ENCODE measurements at regions not wholly inside any gene's neighbourhood (a gene's known extent, or its start where the extent isn't known, plus 50 kb on each side); places are given as distances from the start of the nearest gene placed in this dataset.
"Not testable (repeated sequence)": the region's sequence is repeated elsewhere in the genome, so short reads cannot be mapped to it uniquely, and the experiment has no call there.

DNA sequence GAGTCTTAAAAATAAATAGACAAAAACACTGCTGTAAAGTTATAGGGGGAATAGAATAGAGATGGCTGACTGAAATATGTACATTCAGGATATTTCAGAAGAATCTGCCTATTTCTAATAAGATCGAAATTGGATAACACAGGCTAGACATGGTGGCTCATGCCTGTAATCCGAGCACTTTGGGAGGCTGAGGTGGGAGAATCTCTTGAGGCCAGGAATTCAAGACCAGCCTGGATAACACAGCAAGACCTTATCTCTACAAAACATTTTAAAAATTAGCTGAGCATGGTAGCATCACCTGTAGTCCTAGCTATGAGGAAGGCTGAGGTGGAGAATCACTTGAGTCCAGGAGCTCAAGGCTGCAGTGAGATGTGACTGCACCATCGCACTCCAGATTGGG lies 146.6 kb upstream of the CCDC150 start:
- no peak for DNase-seq (ENCODE audit: low spot score)

DNA sequence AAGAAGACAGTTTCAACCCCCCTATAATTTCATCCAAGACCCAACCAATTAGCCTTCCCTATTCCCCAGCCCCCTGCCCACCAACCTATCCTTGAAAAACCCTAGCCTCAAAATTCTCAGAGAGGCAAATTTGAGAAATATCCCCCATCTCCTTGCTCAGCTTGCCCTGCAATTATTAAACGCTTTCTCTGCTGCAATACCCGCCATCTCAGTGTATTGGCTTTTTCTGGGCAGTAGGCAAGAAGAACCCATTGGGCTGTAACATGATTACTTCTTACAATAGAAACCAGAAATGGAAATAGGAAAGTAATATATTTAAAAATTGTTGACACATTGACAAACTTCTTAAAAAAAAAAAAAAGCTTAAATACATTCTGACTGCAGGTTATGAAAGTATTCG lies 140.6 kb upstream of the CCDC150 start:
- no peak for DNase-seq (ENCODE audit: low spot score)

DNA sequence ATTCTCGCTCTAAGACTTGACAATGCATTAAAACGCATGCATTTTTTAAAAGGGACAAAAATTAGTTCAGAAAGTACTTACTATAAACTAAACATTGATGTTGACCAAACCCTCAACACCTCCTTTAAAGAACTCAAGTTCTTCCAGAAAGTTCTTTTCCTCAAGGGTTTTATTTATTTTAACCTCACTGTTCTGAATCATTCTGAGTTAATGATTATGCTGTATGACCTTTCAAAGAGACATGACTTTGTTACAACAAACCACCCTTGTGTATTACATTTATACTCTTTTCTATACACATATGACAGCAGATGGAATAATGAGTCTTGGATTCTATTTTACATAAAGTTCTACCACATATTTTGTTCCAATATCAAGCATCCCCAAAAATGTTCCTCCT lies 139.8 kb upstream of the CCDC150 start:
- no peak for DNase-seq (ENCODE audit: low spot score)

DNA sequence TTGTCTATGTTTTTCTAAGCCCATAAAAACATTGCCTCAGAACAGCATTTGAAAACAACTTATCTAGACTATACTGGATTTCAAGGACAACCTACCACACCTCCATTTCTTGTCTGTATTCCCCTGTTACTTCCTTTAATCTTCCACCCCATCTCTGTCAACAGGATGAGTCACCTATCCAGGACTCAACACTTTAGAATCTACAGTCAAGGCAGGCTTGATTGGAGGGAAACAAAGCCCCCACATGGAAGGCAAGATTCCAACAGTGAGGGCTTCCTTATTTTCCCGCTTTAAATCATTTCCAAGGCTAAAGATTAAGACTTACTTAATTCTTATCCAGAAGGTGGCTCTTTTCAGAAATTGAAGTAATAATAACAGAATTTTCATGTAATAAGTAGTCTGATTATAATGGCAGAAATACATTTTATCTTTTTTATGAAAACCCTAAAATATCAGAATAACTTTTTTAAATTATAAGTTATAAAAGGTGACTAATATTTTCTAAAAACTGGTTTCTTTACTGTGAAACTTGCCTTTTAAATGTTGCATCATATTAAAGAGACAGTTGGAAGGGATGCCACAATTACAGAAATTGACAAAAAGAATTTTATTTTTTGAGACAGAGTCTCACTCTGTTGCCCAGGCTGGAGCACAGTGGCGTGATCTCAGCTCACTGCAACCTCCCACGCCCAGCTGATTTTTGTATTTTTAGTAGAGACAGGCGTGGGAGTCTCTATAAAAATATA lies 138.7 kb upstream of the CCDC150 start:
- DNase-seq (ENCODE audit: low spot score), result no peak

DNA sequence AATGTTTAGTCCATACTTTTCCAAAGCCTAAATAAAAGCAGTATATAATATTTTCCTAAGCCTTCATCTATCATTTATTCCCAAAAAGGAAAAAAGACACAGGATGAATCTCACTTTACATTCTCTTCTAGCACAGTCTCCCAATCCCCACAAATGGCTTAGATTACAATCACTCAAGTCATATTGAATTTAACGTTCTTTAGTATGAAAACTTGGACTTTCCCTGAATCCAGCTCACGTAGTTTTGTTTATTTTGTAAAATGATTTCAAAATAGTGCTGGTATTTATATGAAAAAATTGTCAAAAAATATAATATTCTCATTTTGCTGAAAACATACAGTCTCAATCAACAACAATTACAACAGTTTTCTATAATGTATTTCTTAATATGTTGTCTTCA lies 137.7 kb upstream of the CCDC150 start:
- DNase-seq (ENCODE audit: low spot score), result no peak

DNA sequence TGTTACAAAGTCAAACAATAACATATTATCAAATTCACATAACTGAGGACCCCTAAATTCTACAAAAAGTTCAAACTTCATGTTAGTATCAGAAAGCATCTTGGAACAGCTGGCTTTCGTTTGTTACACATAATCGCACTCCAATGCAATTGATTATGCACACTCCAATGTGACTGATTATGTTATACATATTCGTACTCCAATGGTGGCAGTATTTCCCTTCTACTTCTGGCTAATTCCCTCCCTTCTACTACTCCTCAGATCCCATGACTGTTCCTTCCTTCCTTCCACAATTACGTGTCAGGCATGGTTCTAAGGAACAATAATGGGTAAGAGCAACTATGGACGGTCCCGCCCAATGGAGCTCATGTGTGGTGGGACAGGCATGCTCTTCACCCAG lies 137.1 kb upstream of the CCDC150 start:
- no peak for DNase-seq (ENCODE audit: low spot score)

DNA sequence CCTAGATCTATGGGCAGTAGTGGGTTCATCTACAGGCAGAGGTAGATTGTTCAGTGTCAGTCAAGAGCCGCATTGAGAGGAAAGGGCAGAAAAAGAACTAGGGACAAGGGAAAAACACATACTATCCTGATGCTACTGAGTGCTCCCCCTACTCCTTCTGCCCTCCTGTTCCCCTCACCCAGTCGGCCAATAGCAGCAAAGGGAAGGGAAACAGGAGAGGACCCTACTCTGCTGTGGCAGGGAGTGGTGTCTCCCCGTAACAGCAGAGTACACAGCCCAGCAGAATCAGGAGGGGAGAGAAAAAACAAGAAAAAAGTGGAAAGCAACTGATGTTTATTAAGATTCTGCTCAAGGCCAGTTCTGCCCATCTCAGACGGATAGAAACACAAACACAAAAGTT lies 136.1 kb upstream of the CCDC150 start:
- no peak for DNase-seq (ENCODE audit: low spot score)

DNA sequence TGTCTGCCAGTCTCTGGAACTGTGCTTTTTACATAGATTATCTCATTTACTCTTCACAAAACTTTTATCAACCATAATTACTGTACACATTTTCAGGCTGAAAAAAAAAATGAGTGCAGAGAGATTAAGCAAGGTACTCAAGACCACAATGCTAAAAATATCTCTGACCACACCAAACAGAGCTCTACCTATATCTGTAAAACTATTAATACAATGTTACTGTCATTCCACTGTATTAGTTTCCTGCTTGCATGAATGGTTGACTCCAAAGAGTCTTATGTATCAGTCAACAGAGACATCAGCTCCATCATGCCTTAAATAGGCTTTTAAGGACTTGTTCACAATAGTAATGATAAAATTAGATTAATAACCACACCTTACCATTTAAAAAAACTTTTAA lies 134.7 kb upstream of the CCDC150 start:
- no peak for DNase-seq (ENCODE audit: low spot score)

DNA sequence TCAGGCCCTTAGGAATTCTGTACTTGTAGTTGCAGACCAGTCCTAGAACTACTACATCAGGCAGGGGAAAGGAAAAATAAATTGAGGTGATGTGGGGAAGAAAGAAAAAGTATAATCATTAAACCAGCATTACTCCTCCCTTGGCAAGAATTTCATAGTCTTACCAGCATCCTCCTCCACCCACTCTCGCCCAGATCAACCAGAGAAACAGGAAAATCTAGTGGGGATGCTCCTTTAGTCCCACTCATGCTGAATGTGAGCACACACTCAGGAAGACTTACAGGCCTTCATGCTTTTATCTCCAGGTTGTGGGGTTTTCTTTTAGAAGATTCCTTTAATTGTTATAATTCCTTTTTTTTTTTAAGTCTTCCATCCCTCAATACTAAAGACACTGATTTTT lies 129.3 kb upstream of the CCDC150 start:
- DNase-seq (ENCODE audit: low spot score), result no peak

DNA sequence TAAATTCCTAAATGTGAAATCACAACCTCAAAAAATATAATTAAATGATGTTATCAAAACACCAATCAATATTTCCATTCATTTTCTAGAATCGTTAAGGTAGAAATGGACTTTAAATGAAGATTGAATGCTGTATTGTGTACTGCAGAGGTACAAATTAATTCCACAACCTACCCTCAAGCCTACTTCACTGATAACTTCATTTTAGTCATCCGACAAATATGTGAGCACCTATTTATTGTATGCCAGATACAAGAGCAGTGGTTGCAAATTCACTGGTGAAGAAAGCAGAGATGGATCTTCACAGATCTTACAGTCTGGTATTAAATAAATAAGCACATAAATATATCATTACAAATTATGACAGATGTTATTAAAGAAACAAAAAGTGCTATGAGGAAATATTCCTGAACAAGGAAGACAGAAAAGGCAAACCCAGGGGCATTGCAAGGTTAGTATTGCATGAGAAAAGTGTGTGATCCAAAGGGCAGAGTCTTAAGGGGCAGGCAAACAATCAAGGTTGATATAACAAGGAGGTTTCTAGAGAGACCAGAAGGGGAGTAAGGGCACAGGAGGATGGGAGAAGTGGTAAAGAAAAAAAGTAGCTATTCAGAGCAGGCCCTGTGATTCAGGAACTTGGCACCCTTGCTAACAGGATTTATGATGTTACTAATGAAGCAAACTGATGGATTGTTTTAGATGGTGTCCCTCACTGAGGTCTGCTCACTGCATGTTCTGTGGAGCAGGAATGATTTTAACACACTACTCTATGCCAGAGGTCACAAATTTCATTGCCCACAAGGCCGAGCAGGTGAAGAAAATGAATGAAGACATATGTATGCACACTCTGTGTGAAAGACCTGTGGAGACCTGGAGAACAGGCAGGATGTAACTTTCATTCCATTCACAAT lies 128.0 kb upstream of the CCDC150 start:
- no peak for DNase-seq (ENCODE audit: low spot score)

DNA sequence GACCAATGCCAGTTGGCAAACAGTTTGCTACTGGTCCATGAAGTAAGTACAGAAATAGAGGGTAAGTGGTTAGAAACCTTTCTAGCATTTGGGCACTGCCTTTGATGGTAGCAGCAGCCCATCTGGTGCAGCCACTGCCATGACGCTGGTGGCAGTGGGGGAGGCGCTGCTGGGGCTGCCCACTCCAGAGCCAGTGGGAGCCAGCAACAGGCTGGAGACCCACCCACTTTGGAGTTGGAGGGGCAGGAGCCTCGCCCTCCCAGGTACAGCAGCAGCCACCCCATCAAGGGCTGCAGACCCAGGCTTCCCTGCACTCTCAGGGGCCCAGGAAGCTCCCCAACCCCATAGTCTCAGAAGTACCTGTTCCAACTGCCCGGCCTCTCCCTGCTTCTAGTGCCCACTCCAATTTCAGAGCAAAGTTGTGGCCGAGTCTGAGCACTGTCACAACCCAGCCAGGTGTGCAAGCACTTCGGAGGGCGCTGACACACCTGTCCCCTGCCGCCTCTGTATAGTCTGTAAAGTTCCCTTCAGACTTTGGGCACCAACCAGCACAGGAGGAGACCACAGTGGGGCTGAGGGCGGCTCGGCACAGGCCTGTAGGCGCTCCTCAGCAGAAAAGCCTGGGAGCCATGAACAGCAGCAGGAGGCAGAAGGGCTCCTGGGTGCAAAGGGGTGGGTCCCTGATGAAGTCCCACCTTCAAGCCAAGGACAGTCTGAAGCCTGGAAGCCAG lies 125.6 kb upstream of the CCDC150 start:
- DNase-seq (ENCODE audit: low spot score), result no peak

DNA sequence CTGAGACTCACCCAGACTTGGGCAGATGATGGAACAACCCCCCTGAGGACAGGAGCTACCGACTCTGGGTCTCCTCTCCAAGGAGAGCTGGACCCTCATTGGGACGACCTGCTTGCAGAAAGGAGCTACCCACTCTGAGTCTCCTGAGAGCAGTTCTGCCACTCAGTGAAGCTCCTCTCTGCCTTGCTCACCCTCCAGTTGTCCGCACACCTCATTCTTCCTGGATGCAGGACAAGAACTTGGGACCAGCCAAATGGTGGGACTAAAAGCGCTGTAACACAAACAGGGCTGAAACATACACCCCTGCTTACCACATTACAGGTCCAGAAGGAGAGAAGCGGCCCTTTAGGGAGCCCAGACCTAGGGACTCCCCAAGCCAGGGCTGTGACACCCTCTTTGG lies 124.9 kb upstream of the CCDC150 start:
- DNase-seq (ENCODE audit: low spot score), result no peak

DNA sequence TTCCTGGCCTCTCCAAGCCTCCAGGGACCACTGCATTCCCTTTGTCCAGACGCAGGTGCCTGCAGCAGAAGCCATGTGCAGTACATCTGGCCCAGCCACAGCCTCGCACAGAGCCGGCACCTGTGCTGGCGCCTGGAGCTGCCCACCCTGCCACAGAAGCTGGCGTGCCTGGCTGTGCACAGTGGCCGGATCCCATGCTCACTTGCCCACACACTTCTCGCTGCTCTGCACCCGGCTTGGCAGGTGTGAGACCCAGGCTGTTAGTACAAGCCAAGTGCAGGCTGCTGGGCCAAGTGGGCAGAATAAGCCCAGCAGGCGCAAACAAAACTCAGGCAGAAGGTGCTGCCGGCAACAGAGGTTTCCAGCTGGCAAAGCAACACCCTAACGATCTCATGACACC lies 124.5 kb upstream of the CCDC150 start:
- no peak for DNase-seq (ENCODE audit: low spot score)

DNA sequence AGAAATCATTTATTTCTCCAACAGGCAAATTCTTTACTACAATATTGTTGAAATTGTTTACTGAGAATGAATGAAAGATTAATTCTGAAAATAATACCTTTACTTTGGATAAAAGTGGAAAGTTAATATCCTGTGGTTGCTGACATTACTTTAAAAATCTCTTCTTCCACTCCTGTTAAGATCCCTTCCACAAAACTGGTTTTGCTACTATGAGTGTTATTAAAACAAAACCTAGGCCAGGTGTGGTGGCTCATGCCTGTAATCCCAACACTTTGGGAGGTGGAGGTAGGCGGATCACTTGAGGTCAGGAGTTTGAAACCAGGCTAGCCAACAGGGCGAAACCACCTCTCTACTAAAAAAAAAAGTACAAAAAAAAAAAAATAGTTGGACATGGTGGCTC lies 123.9 kb upstream of the CCDC150 start:
- DNase-seq (ENCODE audit: low spot score), result no peak

DNA sequence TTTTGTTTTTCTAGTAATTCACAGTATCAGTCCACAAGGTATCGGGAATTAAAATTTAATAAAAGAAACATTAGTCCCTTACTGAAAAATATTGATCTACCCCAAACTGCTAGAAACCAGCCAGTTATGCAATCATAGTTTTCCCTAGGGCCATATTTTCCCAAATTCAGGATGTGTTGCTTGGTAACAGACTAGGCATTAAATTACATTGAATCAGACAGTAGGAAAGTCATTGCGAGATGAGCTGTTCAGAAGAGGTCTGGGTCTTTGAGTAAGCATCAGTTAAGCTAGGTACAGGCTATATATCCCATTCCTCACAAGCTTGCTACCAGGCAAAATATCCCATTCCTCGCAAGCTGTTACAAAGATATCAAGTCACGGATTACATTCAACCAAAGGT lies 123.0 kb upstream of the CCDC150 start:
- DNase-seq (ENCODE audit: low spot score), result no peak

DNA sequence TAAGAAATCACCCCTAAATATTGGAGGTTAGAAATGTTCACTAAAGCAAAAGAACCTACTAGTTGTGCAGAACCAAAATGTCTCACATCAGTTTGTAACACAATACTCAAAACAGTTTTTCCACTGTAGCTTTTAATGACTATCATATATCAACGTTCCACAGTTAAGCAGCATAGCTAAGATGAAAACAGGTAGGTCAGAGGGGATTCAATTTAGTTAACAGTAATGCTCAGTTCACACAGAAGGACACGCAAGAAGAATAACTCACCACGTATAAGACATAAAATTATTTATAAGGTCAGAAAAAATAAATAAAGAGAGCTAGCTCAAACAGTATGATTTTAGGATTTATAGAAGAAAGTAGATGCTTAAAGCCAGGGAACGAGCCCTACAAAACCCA lies 118.9 kb upstream of the CCDC150 start:
- no peak for DNase-seq (ENCODE audit: low spot score)

DNA sequence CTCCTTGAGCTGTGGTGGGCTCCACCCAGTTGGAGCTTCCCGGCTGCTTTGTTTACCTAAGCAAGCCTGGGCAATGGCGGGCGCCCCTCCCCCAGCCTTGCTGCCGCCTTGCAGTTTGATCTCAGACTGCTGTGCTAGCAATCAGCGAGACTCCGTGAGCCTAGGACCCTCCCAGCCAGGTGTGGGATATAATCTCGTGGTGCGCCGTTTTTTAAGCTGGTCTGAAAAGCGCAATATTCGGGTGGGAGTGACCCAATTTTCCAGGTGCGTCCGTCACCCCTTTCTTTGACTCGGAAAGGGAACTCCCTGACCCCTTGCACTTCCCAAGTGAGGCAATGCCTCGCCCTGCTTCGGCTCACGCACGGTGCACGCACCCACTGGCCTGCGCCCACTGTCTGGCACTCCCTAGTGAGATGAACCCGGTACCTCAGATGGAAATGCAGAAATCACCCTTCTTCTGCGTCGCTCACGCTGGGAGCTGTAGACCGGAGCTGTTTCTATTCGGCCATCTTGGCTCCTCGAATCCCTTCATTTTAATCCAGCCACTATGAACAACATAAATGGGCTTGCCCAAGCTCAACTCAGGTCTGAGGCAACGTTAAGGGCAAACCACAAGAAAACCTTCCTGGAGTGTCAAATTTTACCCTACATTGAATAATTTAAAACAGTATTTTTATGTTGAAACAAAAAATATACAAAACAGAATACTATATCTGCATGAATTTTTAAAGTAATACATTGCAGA lies 112.4 kb upstream of the CCDC150 start:
- DNase-seq (ENCODE audit: low spot score), result not testable (repeated sequence)

DNA sequence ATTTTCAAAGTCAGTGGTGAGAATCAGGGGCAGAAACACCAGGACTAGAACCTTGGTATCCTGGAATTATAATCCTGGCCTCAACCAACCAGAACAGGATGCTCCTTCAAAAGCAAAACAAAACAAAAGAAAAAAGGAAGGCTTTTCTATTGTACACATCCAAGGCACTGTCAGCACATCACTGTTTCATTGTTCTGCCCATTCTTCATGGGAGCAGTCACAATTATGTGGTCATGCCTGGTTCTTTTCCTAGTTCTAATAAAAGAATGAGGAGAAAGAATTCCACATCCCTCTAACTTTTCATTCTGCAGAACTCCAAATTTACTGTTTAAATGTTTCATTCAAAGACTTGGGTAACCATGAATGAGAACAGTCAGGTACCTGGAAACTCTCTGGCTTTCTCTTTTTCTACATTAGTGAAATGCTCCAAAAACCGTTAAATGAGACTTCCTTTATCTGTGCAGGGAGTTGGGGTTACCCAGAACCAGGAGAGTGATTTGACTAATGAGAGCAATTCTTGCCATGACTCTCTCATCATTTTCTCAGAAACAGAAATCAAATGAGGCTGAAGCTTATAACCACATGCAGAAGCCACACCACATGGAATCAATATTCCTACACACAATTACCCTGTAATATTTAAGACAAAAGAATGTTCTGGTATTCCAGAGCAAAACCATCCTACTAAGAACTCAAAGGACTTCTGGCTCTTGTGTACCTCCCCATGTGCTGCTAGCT lies 110.9 kb upstream of the CCDC150 start:
- DNase-seq (ENCODE audit: low spot score), result no peak

DNA sequence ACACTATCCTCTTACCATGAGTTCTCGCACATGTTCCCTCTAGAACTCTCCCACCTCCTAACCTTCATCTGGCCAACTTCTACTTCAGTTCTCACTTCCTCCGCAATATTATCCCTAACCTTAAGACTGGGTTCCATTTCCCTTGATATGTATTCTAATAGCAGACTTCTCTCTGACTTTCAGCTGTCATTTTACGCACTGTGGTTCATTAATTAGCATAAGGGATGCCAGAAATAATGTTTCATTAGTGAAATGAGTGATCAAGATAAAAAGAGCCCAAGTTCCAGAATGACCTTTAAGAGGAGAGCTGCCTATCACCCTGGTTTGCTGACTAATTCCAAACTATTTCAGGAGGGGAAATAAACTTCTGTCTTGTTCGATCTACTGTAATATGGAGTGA lies 108.6 kb upstream of the CCDC150 start:
- no peak for DNase-seq (ENCODE audit: low spot score)

DNA sequence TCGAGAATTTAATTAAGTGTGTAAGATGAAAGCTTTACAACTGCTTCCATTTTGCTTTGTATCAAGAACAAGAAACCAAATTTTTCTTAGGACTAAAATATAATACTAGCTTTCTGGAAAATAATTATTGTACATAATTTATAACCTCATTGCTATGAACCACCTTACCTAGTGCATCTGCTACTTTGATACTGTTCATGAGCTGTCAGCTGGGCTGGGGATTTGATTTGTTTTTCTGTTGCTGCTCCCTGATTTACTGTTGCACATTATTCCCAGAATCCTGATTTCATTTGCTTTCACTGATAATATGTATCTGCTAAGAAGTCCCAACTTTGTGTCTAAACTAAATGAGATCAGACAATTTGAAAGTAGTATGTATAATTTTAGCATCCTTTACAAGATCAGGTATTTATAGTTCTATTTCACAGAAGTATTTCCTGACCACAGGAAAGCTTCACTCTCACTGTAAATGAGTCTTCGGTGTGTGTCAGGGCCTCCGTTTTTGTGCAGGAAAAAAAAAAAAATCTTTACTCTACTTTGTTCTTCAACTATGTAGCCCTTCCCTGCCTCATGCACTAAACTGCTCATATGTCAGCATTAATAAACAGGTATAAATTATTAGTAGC lies 105.6 kb upstream of the CCDC150 start:
- DNase-seq (ENCODE audit: low spot score), result no peak

DNA sequence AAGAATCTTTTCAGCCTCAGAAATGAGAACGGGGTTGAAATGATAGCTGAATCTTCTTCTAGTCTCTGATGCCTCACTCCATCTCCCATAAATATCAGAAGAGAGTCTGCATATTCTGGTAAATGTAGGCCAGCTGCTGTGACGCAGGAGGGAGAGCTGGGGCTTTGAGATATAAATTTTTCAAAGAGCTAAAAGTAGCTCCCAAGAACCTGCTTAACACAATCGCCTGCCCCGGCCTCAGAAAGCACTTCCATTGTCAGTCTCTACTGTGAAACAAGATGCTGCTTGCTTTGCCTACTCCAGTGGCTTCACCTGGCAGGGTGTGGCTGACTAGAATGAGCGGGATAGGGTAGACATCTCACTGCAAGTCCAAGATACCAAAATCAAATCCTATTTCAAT lies 105.0 kb upstream of the CCDC150 start:
- DNase-seq (ENCODE audit: low spot score), result no peak
